ENCODE measurements at regions not wholly inside any gene's neighbourhood (a gene's known extent, or its start where the extent isn't known, plus 50 kb on each side); places are given as distances from the start of the nearest gene placed in this dataset.

DNA sequence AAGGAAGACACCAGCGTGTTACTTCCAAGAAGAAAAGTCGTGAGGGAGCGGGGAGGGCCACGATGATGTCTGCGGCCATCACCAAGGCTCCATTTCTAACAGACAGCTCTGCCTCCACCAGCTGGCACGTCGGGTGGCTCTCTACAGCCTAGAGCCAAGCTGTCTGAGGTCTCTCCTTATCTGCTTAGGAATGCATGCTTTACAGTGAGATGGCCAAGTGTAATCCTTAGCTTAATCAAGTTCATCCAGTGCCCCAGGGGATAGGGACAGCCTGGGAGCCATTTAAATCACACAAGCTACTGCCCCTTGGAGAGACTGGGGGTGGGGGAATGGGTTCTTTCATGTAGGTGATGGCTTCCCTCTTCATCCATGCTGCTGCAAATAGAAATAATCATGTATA, 213.8 kb upstream of the CST7 start:
- TF ChIP-seq, protein P1, sequence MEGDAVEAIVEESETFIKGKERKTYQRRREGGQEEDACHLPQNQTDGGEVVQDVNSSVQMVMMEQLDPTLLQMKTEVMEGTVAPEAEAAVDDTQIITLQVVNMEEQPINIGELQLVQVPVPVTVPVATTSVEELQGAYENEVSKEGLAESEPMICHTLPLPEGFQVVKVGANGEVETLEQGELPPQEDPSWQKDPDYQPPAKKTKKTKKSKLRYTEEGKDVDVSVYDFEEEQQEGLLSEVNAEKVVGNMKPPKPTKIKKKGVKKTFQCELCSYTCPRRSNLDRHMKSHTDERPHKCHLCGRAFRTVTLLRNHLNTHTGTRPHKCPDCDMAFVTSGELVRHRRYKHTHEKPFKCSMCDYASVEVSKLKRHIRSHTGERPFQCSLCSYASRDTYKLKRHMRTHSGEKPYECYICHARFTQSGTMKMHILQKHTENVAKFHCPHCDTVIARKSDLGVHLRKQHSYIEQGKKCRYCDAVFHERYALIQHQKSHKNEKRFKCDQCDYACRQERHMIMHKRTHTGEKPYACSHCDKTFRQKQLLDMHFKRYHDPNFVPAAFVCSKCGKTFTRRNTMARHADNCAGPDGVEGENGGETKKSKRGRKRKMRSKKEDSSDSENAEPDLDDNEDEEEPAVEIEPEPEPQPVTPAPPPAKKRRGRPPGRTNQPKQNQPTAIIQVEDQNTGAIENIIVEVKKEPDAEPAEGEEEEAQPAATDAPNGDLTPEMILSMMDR (IDR thresholded peaks at IDR 0.05): no peak
- no peak for TF ChIP-seq POLR2A (IDR thresholded peaks at IDR 0.05)

Measured in esophagus squamous epithelium (tissue), 4 donors.